WTC11 (cell line): ENCODE measurements at regions not wholly inside any gene's neighbourhood (a gene's known extent, or its start where the extent isn't known, plus 50 kb on each side); places are given as distances from the start of the nearest gene placed in this dataset.

Experiments
- ATF1 ChIP-seq: sonication (generic); formaldehyde crosslinking; IDR thresholded peaks from 2 replicates; pipeline ENCODE4 v1.8.1; 2023; ENCODE audit warnings: mild to moderate bottlenecking, moderate library complexity, missing genetic modification reagents
- CREB1 ChIP-seq: sonication (generic); formaldehyde crosslinking; IDR thresholded peaks from 2 replicates; pipeline ENCODE4 v1.8.0; 2023; ENCODE audit warnings: mild to moderate bottlenecking, missing genetic modification reagents
- CTCF ChIP-seq: fragments of 200-600 bp; IDR thresholded peaks from 2 replicates; pipeline ENCODE4 v1.8.0; 2022; ENCODE audit warnings: antibody characterized with exemption
- ESRRA ChIP-seq: sonication (generic); formaldehyde crosslinking; IDR thresholded peaks from 2 replicates; pipeline ENCODE4 v1.8.1; 2022; ENCODE audit warnings: mild to moderate bottlenecking, missing genetic modification reagents, borderline replicate concordance
- FOXK1 ChIP-seq: sonication (generic); formaldehyde crosslinking; IDR thresholded peaks from 2 replicates; pipeline ENCODE4 v1.8.0; 2022; ENCODE audit warnings: mild to moderate bottlenecking, moderate library complexity, missing genetic modification reagents
- GTF2I ChIP-seq: fragments of 250-450 bp; sonication (Bioruptor Pico); conservative IDR thresholded peaks from 2 replicates; pipeline ENCODE4 v1.4.0; 2021; ENCODE audit warnings: mild to moderate bottlenecking
- NR2C2 ChIP-seq: sonication (generic); formaldehyde crosslinking; IDR thresholded peaks from 2 replicates; pipeline ENCODE4 v1.8.0; 2022; ENCODE audit warnings: mild to moderate bottlenecking, missing genetic modification reagents
- SMAD3 ChIP-seq: sonication (generic); formaldehyde crosslinking; IDR thresholded peaks from 2 replicates; pipeline ENCODE4 v1.8.0; 2022; ENCODE audit warnings: missing genetic modification reagents, mild to moderate bottlenecking, borderline replicate concordance
- SMAD4 ChIP-seq: sonication (generic); formaldehyde crosslinking; IDR thresholded peaks from 2 replicates; pipeline ENCODE4 v1.8.0; 2022; ENCODE audit warnings: mild to moderate bottlenecking, missing genetic modification reagents
- SP1 ChIP-seq: sonication (generic); formaldehyde crosslinking; conservative IDR thresholded peaks from 2 replicates; pipeline ENCODE4 v1.8.1; 2022; ENCODE audit warnings: missing genetic modification reagents
- TP53 ChIP-seq: sonication (generic); formaldehyde crosslinking; IDR thresholded peaks from 2 replicates; pipeline ENCODE4 v1.8.1; 2023; ENCODE audit warnings: mild to moderate bottlenecking, missing genetic modification reagents
- ZNF121 ChIP-seq: sonication (generic); formaldehyde crosslinking; IDR thresholded peaks from 2 replicates; pipeline ENCODE4 v1.8.0; 2023; ENCODE audit warnings: missing genetic modification reagents

DNA sequence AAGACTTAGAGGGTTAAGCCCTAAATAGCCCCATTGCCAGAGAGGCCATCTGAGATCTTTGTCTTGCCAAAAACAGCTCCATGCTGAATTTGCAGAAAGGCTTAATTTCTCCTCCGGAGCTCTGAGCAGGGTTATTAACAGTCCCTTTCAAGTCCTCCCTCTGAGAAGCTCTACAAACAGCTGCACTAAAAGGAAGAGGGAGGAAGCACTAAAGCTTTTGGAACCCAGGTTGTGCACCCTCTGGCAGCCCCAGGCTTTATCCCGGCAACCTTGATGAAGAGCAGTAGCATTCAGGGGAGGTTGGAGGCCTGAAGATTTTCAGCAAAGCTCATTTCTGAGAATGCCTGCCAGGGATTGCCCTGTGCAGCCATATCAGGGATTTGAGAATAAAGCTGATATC, 554.7 kb downstream of the RBFOX1 start:
- TF ChIP-seq GTF2I (no peak), SMAD3 (CRISPR knock-in tag) (no peak), CTCF (no peak), CREB1 (CRISPR knock-in tag) (no peak), SP1 (CRISPR knock-in tag) (no peak), ESRRA (no peak), ATF1 (CRISPR knock-in tag) (no peak), NR2C2 (CRISPR knock-in tag) (no peak), SMAD4 (no peak), FOXK1 (CRISPR knock-in tag) (no peak), TP53 (CRISPR knock-in tag) (no peak), ZNF121 (no peak)
